OCI-LY3 (cell line): ENCODE measurements at regions not wholly inside any gene's neighbourhood (a gene's known extent, or its start where the extent isn't known, plus 50 kb on each side); places are given as distances from the start of the nearest gene placed in this dataset.

ENCODE experiments used
- H2AFZ ChIP-seq: fragments of 200-600, 300-600 bp; shearing (Covaris generic); 2 replicates; pipeline ENCODE4 v1.6.0; 2014; ENCODE audit warnings: antibody characterized with exemption, low read depth, low read length
- H3K27ac ChIP-seq: fragments of 200-600, 300-600 bp; sonication (generic); 2 replicates; pipeline ENCODE4 v1.5.1; 2014; ENCODE audit warnings: mild to moderate bottlenecking, low read length, moderate library complexity, mixed read lengths
- H3K27me3 ChIP-seq: fragments of 200-600, 300-600 bp; sonication (generic); 2 replicates; pipeline ENCODE4 v1.6.1; 2014; ENCODE audit warnings: low read depth, low read length, mixed read lengths
- H3K36me3 ChIP-seq: fragments of 200-600, 300-600 bp; sonication (generic); replicated peaks from 2 replicates; pipeline ENCODE3; 2014; ENCODE audit warnings: low read depth, low read length, mixed read lengths
- H3K4me1 ChIP-seq: fragments of 300-600, 200-600 bp; sonication (generic); 2 replicates; pipeline ENCODE4 v1.6.1; 2014; ENCODE audit warnings: low read length, mixed read lengths
- H3K4me2 ChIP-seq: fragments of 200-600, 300-600 bp; sonication (generic); 2 replicates; pipeline ENCODE4 v1.6.1; 2014; ENCODE audit warnings: low read length, mixed read lengths
- H3K4me3 ChIP-seq: fragments of 300-600, 200-600 bp; sonication (generic); 2 replicates; pipeline ENCODE4 v1.5.1; 2014; ENCODE audit warnings: antibody characterized with exemption, mild to moderate bottlenecking, low read length, moderate library complexity
- H3K79me2 ChIP-seq: fragments of 300-600, 200-600 bp; shearing (Covaris generic); 2 replicates; pipeline ENCODE4 v1.6.1; 2014; ENCODE audit warnings: mild to moderate bottlenecking, low read length, mixed read lengths
- H3K9ac ChIP-seq: fragments of 300-600, 200-600 bp; shearing (Covaris generic); 2 replicates; pipeline ENCODE4 v1.6.0; 2014; ENCODE audit warnings: mild to moderate bottlenecking, low read length, moderate library complexity
- H3K9me3 ChIP-seq: fragments of 200-600, 300-600 bp; shearing (Covaris generic); 2 replicates; pipeline ENCODE4 v1.6.1; 2014; ENCODE audit warnings: low read length, mixed read lengths; ENCODE audit not compliant: insufficient read depth
- H4K20me1 ChIP-seq: fragments of 200-600, 300-600 bp; sonication (generic); 2 replicates; pipeline ENCODE4 v1.6.1; 2016; ENCODE audit warnings: low read length, mixed read lengths; ENCODE audit not compliant: insufficient read depth
- CTCF ChIP-seq: fragments of 200-600, 300-600 bp; sonication (generic); IDR thresholded peaks from 2 replicates; pipeline ENCODE4 v1.5.1; 2014; ENCODE audit warnings: antibody characterized with exemption, low read length, low read depth
- EZH2phosphoT487 ChIP-seq: fragments of 200-600 bp; shearing (Covaris generic); IDR thresholded peaks from 2 replicates; pipeline ENCODE4 v1.6.1; 2018; ENCODE audit warnings: antibody characterized with exemption, mixed run types, low read depth

- H3K9ac ChIP-seq: no peak overlapping the region
- no peaks in the 10 kb centered on the region for H4K20me1 ChIP-seq
- no peak for TF ChIP-seq EZH2phosphoT487
- no peak for TF ChIP-seq CTCF
- peaks cover 12% of the 10 kb centered on the region; the same call in 1 of the 2 replicates for H3K27me3 ChIP-seq
- no peak overlapping the region for H3K4me2 ChIP-seq
- no peaks in the 10 kb centered on the region for H3K9me3 ChIP-seq
- H3K4me3 ChIP-seq: no peak overlapping the region
- no peaks in the 10 kb centered on the region for H3K36me3 ChIP-seq
- H3K4me1 ChIP-seq: peaks cover 3% of the 10 kb centered on the region; the same call in 1 of the 2 replicates
- H3K79me2 ChIP-seq: no peaks in the 10 kb centered on the region
- H3K27ac ChIP-seq: no peak overlapping the region
- no peak overlapping the region for H2AFZ ChIP-seq
Measured at GRCh38 chr2:105951384-105951694, 206.6 kb downstream of the NCK2 start.

- Histone ChIP-seq H3K27me3 (peaks cover 9% of the 10 kb centered on the region; the same call in 1 of the 2 replicates), H3K4me1 (peaks cover 3% of the 10 kb centered on the region; the same call in 1 of the 2 replicates), H3K4me2 (no peak overlapping the region), H3K9ac (no peak overlapping the region), H3K4me3 (no peak overlapping the region), H3K79me2 (no peaks in the 10 kb centered on the region), H3K9me3 (no peaks in the 10 kb centered on the region), H3K27ac (no peak overlapping the region), H4K20me1 (no peaks in the 10 kb centered on the region), H3K36me3 (no peaks in the 10 kb centered on the region), H2AFZ (no peak overlapping the region)
- TF ChIP-seq EZH2phosphoT487: no peak
- TF ChIP-seq CTCF: no peak
Measured at GRCh38 chr2:105950521-105951383, 206.0 kb downstream of the NCK2 start.

GRCh38 chr2:105943977-105944376, 199.3 kb downstream of the NCK2 start:
- no peaks in the 10 kb centered on the region for H4K20me1 ChIP-seq
- H2AFZ ChIP-seq: no peak overlapping the region
- no peaks in the 10 kb centered on the region for H3K79me2 ChIP-seq
- TF ChIP-seq CTCF (no peak), EZH2phosphoT487 (no peak)
- no peaks in the 10 kb centered on the region for H3K9me3 ChIP-seq
- H3K4me1 ChIP-seq: no peaks in the 10 kb centered on the region
- H3K36me3 ChIP-seq: no peaks in the 10 kb centered on the region
- H3K9ac ChIP-seq: no peak overlapping the region
- no peak overlapping the region for H3K4me3 ChIP-seq
- H3K27ac ChIP-seq: no peak overlapping the region
- no peaks in the 10 kb centered on the region for H3K27me3 ChIP-seq
- no peak overlapping the region for H3K4me2 ChIP-seq
